GM19455 (cell line): ENCODE measurements at regions not wholly inside any gene's neighbourhood (a gene's known extent, or its start where the extent isn't known, plus 50 kb on each side); places are given as distances from the start of the nearest gene placed in this dataset.

Experiments
- ATAC-seq: cut with Tn5 transposase; IDR thresholded peaks from one replicate; pipeline ENCODE4 v1.9.1; 2021; ENCODE audit not compliant: unreplicated experiment

- no peak for ATAC-seq
Observed at GRCh38 chr12:60120199-60120598, 524.4 kb downstream of the SLC16A7 start.

DNA sequence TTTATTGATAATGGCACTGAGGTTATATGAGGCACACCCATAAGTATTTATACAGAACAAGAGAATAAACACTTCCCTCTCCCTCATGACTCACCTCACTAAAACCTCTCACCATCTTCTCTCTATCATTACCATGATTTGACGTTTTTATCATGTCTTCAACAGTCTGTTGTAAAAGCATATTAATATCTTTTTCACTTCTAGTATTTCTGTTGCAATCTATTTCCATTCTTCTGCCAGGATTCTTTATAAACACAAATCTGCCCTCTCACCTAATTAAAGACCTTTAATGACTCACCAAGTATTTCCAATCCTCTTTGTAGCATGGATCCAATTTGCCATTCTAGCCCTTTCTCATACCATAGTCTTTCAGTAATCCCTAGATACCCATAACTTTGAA lies 527.7 kb downstream of the SLC16A7 start:
- no peak for ATAC-seq

- ATAC-seq: no peak
Observed at GRCh38 chr12:60137513-60137912, 541.7 kb downstream of the SLC16A7 start.

DNA sequence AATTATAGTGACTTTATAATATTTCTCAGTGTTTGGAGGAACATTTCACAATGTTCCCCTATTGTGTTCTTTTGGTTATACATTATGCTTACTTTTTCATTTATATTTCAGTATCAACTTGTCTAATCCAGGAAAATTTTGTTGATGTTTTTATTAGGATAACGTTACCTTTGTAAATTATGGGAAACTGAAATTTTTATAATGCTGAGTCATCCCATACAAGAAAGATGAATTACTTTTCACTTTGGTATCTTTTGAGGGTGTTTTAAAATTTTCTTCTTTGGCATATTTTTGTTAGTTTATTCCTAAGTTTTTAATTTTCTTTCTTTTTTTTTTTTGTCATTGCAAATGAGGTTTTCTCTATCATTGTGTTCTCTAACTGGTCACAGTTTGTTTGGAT lies 542.7 kb downstream of the SLC16A7 start:
- no peak for ATAC-seq

DNA sequence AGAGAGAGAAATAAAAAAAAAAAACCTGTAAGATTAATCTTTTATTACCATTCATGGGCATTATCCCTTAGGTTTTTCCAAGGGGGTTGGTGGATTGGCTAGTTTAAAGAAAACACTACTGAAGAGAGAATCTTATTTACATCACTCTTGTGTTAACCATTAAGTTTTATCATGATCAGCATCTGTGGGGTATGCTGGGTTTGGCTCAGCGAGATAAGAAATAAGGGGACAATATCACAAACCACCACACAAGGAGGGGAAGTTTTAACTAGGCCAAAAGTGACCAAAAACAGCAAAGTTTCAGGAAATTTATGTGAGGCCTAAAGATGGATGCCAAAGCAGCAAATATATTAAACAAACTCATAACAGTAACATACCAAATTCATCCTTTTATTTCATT lies 548.6 kb downstream of the SLC16A7 start:
- ATAC-seq: no peak

GRCh38 chr12:60148109-60148508 lies 552.3 kb downstream of the SLC16A7 start:
- no peak for ATAC-seq

DNA sequence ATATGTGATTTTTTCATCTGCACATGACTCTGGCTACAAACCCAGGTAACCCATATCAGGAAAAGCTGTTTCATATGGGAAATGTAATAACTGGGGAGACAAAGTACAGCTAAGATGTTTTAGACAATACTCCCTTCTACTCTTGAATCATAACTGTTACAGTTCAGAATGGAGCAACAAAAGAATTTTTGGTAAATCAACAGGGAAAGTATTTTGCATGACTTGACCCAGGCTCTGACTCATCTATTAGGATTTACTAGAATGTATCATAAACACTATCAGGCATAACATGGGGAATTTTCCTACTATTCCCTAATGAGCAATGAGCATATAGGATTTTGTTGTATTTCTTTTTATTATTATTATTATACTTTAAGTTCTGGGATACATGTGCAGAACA lies 553.0 kb downstream of the SLC16A7 start:
- ATAC-seq: no peak

DNA sequence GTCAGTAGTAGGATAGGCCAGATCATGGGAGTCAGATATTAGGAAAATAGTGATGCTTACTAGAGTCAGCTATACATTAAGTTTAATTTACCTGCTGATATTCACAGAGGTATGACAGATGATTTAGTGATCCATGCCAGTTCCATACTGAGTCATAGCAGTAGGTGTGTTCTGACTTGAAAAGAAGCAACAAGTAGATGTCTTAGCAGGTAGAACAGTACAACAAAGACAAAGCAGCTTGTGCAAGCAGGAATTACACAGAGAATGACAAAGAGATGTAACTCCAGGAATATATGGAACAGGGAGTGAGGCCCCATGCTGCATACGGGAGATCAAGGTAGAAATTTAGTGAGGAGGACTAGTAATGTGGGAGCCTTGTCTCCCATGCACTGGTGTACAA lies 556.9 kb downstream of the SLC16A7 start:
- ATAC-seq: no peak

DNA sequence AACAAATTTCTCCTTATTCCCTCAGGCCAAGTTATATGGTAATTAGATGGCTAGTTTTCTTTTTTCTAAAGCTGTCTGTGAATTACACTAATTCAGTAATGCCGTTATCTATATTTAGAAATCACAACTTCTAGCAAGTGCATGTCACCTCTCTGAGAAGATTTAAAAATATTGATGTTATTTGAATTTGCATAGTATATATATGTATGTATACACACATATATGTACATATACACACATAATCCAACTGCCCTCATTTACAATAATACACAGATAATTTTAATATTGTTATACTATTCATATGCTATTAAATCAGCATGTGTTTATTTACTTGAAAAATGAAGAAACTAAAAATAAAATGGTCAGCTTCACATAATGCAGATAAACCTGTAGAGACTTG lies 563.9 kb downstream of the SLC16A7 start:
- no peak for ATAC-seq

- ATAC-seq: no peak
Observed at GRCh38 chr12:60162988-60163720, 567.3 kb downstream of the SLC16A7 start.

GRCh38 chr12:60165781-60166180 lies 570.0 kb downstream of the SLC16A7 start:
- no peak for ATAC-seq

DNA sequence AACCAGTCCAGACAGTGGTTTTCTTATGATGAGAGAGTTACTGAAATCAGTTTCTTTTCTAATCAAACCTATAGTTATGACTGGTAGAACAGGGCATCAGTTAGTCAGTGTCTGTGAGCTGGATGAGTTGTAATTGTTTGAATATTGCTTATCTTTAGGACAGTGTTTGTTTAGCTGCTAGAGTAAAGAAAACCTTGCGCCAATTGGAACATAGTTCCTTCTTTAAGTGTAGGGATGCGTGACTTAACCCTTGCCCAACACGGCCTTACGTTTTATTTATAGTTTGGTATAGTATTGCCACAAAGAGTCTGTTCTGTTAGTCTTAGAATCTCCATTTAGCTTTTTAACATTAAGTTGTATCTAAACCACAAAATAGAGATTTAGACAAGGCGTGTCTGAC lies 572.6 kb downstream of the SLC16A7 start:
- no peak for ATAC-seq

DNA sequence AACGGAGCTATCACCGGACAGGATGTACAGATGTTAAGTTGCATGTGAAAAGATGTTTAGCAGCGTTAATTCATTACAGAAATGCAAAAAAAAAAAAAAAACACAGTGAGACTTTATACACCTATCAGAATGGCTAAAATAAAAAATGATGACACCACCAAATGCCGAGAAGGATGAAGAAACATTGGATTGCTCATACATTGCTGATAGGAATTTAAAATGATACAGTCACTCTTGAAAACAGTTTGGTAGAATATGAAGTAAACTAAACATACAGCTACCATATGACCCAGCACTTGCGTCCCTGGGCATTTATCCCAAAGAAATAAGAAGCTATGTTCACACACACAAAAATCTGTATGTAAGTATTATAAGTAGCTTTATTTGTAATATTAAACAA lies 574.1 kb downstream of the SLC16A7 start:
- ATAC-seq: no peak

DNA sequence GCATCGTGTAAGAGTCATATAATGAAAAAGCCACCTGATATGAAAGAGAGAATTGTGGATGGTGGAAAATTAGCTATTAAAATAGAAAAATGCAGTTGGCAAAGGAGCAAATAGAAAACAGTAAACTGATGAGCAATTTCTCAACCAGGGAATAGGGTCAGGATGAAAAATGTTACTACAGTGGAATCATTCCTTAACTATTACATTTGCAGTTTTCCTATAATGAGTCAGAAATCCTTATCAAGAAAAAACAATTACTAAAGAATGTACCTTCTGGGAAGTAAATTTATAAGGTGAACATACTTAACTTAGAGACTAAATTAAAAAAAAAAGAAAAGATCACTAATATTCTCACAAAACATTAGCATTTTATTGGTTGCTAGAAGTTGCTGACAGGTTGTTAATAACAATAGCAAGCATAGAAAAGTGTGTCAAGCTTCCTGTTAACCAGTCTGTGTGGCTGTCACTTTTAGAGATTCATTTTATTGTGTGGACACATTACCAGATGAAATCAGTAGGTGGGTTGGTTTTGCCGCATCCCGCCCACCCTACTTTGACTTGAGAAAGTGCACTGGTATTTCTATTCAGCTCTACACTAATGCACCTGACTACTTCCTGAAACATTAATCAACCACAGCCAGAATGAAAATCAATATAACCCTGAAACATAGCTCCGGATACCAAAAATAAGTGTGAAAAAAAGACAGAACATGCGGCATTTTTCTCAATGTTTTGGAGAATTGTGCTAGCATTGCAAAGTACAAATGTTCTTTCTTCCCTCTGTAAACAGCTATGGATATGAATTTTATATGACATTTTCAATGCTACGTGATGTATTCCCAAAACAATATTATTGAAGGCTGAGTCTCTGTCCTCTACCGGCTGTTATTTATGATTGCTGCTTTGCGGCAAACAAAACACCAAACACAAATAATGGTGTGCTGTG lies 576.7 kb downstream of the SLC16A7 start:
- no peak for ATAC-seq

- no peak for ATAC-seq
Observed at GRCh38 chr12:60173224-60174170, 577.7 kb downstream of the SLC16A7 start.

GRCh38 chr12:60174476-60174875 lies 578.6 kb downstream of the SLC16A7 start:
- ATAC-seq: no peak

DNA sequence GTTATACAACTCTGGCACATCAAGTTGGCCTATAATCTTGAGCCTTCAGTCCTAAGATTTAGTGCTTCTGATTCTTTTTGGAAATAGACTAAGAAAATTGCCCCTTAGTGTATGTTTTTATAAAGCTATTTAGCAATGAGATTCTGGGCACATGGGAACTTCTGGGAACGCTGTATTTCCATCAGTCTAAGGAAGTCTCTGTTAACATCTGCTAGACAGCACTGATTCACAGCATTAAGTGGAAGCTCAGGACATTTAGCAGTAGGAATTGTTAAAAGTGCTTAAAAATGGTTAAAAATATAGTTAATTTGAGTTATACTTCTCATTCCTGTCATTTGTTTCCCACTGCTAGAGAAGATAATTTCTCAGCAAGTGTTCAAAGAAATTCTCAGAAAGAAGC lies 579.1 kb downstream of the SLC16A7 start:
- no peak for ATAC-seq

GRCh38 chr12:60176891-60177290 lies 581.1 kb downstream of the SLC16A7 start:
- no peak for ATAC-seq

- no peak for ATAC-seq
Observed at GRCh38 chr12:60180298-60180697, 584.5 kb downstream of the SLC16A7 start.

DNA sequence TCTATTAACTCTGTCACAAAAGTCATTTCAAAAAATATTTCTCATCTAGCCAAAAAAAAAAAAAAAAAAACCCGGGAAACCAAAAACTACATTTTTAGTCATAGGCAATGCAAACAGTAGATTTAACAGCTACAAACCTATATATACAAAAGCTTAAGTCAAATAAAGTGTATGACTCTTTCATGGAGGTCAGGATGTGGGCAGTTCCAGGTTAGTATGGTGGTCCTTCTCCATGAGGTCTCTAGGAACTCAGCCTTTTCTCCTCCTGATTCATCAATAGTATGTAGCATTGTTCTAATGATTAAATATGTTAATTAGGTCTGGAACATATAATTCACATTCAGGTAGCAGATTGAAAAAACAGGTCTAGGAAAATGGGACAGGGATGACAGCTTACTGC lies 586.5 kb downstream of the SLC16A7 start:
- no peak for ATAC-seq

DNA sequence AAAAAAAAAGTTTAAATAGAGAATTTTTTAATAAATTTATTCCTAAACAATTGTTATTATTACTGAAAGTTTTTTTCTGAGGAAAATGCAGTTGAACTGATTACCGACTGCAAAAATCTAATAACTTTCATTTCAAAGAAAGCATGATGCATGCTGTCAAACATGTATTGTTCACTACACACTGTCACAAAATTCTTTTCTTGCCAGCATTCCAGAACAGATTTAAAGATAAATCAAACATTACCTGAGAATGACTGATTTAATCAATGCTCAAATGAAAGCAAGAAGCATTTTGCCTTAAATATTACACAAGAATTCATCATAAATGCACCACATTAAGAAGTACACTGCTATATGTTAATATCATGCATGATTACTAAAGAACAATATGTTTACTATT lies 588.3 kb downstream of the SLC16A7 start:
- no peak for ATAC-seq
